GM12874 (cell line): ENCODE measurements at regions not wholly inside any gene's neighbourhood (a gene's known extent, or its start where the extent isn't known, plus 50 kb on each side); places are given as distances from the start of the nearest gene placed in this dataset.

Experiments used
- TF ChIP-seq, protein P1 (sequence below): IDR thresholded peaks from 2 replicates; pipeline ENCODE4 v1.5.1; 2011; ENCODE audit warnings: low read depth, mild to moderate bottlenecking, control low read depth, low read length, moderate library complexity; ENCODE audit not compliant: insufficient read depth

DNA sequence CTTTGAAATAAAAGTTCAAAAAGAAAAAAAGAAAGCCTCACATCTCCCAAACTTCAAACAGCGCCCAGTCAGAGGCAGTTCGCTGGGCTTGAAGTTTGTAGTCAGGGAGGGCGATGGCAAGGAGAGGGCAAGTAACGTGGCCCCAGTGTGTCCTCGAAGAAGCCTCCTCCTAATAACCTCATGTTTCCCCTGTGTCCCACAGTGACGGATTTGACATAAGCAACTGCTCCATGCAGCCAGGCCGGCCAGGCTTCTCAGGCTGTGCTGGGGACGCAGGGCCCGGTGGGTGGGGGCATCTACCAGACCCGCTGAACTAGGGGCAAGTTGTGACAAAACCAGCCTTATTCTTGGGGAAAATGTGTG lies 172.2 kb downstream of the ERCC6L2 start:
- TF ChIP-seq, protein P1, sequence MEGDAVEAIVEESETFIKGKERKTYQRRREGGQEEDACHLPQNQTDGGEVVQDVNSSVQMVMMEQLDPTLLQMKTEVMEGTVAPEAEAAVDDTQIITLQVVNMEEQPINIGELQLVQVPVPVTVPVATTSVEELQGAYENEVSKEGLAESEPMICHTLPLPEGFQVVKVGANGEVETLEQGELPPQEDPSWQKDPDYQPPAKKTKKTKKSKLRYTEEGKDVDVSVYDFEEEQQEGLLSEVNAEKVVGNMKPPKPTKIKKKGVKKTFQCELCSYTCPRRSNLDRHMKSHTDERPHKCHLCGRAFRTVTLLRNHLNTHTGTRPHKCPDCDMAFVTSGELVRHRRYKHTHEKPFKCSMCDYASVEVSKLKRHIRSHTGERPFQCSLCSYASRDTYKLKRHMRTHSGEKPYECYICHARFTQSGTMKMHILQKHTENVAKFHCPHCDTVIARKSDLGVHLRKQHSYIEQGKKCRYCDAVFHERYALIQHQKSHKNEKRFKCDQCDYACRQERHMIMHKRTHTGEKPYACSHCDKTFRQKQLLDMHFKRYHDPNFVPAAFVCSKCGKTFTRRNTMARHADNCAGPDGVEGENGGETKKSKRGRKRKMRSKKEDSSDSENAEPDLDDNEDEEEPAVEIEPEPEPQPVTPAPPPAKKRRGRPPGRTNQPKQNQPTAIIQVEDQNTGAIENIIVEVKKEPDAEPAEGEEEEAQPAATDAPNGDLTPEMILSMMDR: no peak

DNA sequence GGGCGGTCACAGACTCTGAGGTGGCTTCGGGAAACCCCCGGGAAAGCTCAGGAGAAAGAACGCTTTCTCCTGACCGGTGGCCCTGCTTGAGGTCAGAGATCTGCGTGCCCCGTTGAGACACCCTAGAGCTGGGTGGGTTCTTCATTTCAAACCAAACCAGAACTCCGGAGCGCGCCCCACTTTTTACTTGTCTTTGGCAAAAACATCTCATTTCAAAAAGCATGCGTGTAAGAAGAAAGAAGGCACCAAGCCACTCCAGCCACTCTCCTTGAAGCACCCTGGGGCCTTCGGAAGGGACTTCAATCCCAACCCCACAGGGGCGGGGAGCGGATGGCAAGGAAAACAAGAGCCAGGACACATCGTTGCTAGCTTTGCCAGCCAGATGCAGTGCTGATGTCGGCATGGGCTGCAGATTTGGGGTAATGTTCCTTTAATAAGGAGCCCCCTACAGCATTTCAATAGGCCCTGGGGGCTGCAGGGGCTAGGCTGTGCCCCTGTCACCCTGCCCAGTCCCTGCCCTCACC lies 171.7 kb downstream of the ERCC6L2 start:
- TF ChIP-seq, protein P1: no peak

DNA sequence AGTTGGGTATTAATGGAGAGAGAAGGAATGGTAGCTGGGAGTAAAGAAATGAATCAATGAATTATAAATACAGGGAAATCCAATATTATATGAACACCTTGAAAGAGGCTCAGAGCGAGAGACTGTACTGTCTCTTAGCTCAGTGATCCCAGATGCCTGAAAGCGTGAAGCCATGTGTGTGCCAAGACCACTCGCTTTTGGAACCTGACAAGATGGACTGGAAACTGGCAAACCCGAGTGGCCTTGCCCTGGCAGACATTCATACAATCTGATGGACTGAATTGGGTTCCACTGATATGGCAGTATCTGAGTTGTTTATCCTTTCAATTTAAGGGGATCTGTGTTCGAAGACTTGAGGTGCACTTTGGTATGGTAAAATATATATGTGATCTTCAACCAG lies 170.3 kb downstream of the ERCC6L2 start:
- TF ChIP-seq, protein P1: no peak

DNA sequence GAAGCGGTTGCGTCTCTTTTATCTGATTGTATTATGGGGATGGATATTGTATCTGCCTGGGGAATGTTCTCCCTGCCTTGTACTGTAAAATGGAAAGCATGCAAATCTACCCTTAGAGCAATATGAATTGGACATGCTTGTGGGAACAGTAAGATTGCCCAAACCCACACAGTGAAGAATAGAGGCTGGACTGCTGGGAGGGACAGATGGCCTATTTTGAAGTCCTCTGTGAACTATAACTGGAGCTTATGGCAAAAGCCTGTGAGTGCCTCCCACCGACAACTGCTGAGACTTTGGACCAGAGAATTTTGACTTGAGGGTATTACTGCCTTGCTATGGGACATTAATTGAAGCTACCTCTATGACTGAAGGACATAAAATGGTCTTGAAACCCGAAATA lies 168.9 kb downstream of the ERCC6L2 start:
- TF ChIP-seq, protein P1: no peak

DNA sequence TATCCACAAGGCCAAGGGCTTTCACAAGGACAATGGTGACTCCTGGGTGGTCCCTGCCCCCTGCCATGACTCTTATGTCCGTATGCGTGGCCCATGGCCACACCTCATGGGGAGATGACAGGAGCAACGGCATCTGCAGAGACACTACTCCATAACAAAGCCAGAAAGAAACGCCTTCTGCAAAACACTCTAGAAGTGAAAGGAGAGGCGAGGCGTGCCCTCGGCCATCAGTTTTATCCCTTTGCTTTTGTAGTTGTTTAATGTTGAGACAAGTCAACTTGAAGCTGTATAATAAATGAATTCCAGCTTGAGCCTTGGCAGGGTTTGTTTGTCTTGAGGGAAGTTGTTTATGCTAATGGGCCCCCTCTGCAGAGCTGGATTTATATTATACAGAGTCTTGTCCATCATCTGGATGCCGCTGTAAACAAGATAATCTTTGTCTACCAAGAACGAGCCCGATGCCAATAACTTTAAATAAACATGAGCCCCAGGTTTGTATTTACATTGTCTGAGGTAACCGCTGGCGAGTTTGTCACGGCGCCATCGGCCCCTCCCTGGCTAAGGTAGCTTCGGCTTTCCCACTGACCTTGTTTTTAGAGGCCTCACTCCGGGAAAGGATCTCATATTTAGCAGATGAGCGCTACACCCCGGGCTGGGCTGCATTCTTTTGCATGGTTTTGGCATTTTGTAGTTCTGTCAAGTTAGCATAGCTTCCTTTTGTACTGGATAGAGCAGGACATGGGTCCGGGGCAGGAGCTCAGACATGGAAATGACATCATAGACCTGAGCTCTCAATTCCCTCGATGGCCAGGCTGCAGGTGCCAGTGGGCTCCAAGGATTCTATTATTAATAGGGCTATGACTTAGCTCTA lies 165.3 kb downstream of the ERCC6L2 start:
- TF ChIP-seq, protein P1: no peak

DNA sequence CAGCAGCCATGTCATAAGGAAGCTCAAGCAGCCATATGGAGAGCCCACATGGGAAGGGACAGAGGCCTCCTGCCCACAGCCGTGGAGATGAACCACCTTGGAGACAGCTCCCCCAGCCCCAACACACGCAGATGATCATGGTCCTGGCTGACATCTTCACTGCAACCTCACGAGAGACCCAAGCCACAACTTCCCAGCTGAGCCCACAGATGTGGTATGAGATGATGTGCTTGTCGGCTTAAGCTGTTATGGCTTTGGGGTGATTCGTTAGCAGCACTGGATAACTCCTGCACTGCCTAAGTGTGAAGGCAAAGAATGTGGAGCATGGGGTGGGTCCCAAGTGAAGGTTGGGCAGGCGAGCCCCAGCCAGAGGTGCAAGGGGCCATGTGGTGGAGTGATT lies 163.4 kb downstream of the ERCC6L2 start:
- TF ChIP-seq, protein P1: no peak

DNA sequence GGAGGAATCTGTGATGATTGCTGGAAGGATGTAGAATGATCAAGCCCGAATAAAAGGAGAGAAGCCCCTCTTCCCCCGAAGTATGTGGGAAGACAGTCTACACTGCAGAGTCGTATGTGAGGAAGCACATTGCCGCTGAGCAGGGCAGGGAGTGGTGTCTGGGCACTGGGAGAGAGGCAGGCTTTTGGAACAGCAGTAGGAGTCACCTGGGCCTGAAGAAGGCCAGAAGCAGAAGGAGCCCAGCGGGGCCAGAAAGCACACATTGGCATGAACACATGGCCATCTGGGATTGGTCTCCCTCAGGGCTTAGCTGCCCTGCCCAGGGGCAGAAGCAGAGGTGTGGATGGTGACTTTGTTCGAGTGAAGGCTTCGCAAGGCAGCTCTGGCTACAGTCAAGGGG lies 162.8 kb downstream of the ERCC6L2 start:
- TF ChIP-seq, protein P1: no peak
